Keratinocyte (primary cell): ENCODE measurements at regions not wholly inside any gene's neighbourhood (a gene's known extent, or its start where the extent isn't known, plus 50 kb on each side); places are given as distances from the start of the nearest gene placed in this dataset.

Experiments used
- EZH2 ChIP-seq: IDR thresholded peaks from one replicate; pipeline ENCODE4 v1.6.1; 2012; ENCODE audit warnings: inconsistent platforms, mild to moderate bottlenecking, low read length, moderate library complexity
- TF ChIP-seq, protein P1 (sequence below), 3 experiments: IDR thresholded peaks in 1 of 3; conservative IDR thresholded peaks in 1 of 3; optimal IDR thresholded peaks in 1 of 3; 2 replicates in 2 of 3; 3 replicates in 1 of 3; pipeline versions ENCODE3 to v1.5.1; 2011; ENCODE audit warnings: low read length in 3 of 3, mild to moderate bottlenecking in 3 of 3, moderate library complexity in 2 of 3, control low read depth in 1 of 3, inconsistent platforms in 1 of 3; ENCODE audit not compliant: insufficient read depth in 2 of 3; ENCODE audit errors: extremely low read depth in 1 of 3

GRCh38 chr2:7497178-7497577 lies 580.0 kb downstream of the RNF144A start:
- TF ChIP-seq EZH2 = no peak
- TF ChIP-seq, protein P1, sequence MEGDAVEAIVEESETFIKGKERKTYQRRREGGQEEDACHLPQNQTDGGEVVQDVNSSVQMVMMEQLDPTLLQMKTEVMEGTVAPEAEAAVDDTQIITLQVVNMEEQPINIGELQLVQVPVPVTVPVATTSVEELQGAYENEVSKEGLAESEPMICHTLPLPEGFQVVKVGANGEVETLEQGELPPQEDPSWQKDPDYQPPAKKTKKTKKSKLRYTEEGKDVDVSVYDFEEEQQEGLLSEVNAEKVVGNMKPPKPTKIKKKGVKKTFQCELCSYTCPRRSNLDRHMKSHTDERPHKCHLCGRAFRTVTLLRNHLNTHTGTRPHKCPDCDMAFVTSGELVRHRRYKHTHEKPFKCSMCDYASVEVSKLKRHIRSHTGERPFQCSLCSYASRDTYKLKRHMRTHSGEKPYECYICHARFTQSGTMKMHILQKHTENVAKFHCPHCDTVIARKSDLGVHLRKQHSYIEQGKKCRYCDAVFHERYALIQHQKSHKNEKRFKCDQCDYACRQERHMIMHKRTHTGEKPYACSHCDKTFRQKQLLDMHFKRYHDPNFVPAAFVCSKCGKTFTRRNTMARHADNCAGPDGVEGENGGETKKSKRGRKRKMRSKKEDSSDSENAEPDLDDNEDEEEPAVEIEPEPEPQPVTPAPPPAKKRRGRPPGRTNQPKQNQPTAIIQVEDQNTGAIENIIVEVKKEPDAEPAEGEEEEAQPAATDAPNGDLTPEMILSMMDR (optimal IDR thresholded peaks at IDR 0.05 in 1 of 3, IDR thresholded peaks at IDR 0.05 in 1 of 3, conservative IDR thresholded peaks at IDR 0.05 in 1 of 3; ENCODE audit: extremely low read depth in 1 of 3, insufficient read depth in 2 of 3, low read length in 3 of 3) = no peak
